ENCODE measurements at regions not wholly inside any gene's neighbourhood (a gene's known extent, or its start where the extent isn't known, plus 50 kb on each side); places are given as distances from the start of the nearest gene placed in this dataset.

DNA sequence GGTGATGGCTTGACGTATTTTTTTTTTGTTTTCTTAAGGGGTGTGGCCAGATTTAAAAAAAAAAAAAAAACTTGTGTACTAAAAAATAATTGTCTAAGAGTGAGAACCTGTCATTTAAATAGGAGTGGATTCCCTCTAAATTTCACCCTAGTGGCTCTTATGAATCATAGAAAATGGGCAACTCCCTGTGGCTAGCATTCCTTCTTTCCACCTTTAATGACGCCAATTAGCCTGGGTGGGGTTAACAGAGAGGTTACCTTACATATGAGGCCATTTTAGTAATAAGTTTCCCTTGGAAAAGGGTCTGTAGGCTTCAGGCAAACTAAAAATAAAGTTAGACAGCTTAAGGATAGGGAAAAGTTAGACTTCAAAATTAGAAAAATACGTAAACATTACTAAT, 223.5 kb upstream of the FAM241A start:
- no peaks in the 10 kb centered on the region for H3K9me3 Mint-ChIP-seq
- no peaks in the 10 kb centered on the region for H3K36me3 Mint-ChIP-seq (ENCODE audit: low read depth)
- H3K4me1 Mint-ChIP-seq, result no peaks in the 10 kb centered on the region
- no peak overlapping the region for H3K9ac ChIP-seq (ENCODE audit: extremely low read depth, low read length, poor library complexity, severe bottlenecking)
- no peaks in the 10 kb centered on the region for H3K27me3 Mint-ChIP-seq (ENCODE audit: insufficient read depth)
- no peak for DNase-seq
- no peak overlapping the region for H3K27ac ChIP-seq (ENCODE audit: low read depth, low read length)
- no peak overlapping the region for H3K4me3 ChIP-seq (ENCODE audit: low read length)
- TF ChIP-seq, protein P1, sequence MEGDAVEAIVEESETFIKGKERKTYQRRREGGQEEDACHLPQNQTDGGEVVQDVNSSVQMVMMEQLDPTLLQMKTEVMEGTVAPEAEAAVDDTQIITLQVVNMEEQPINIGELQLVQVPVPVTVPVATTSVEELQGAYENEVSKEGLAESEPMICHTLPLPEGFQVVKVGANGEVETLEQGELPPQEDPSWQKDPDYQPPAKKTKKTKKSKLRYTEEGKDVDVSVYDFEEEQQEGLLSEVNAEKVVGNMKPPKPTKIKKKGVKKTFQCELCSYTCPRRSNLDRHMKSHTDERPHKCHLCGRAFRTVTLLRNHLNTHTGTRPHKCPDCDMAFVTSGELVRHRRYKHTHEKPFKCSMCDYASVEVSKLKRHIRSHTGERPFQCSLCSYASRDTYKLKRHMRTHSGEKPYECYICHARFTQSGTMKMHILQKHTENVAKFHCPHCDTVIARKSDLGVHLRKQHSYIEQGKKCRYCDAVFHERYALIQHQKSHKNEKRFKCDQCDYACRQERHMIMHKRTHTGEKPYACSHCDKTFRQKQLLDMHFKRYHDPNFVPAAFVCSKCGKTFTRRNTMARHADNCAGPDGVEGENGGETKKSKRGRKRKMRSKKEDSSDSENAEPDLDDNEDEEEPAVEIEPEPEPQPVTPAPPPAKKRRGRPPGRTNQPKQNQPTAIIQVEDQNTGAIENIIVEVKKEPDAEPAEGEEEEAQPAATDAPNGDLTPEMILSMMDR (conservative IDR thresholded peaks at IDR 0.05), result no peak
- H3K9me3 ChIP-seq (ENCODE audit: control insufficient read depth, low read length), result no peaks in the 10 kb centered on the region
- H3K27ac Mint-ChIP-seq, result no peak overlapping the region
- H3K4me3 Mint-ChIP-seq, result no peak overlapping the region
- 83 to 97% methylated on average over 1 to 3 of the region's 3 CpGs for WGBS, 2 experiments (ENCODE audit: insufficient coverage in 1 of 2, insufficient read length in 1 of 2)
- H3K36me3 ChIP-seq (ENCODE audit: control insufficient read depth, insufficient read depth, low read length), result no peaks in the 10 kb centered on the region
- no peaks in the 10 kb centered on the region for H3K27me3 ChIP-seq (ENCODE audit: control insufficient read depth, insufficient read depth, low read length, poor library complexity, severe bottlenecking)
- no peaks in the 10 kb centered on the region for H3K4me1 ChIP-seq (ENCODE audit: control insufficient read depth, insufficient read depth, low read length)

DNA sequence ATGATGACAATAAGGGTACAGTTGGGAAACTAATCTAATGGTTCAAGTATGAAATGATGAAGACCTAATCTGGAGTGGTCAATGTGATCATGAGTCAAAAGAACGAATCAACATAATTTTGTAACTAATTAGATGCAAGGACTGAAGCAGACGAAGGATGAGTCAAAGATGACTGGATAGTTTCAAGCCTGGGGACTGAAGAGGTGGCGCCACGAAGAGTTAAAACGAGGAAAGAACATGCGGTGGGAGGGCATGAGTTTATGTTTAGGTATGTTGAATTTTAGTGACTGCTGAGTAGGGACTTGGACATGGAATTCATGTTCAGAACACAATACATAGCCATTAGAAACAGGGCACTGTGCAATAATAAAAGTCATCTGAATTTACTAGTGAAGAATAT, 221.5 kb upstream of the FAM241A start:
- H3K27me3 ChIP-seq (ENCODE audit: control insufficient read depth, insufficient read depth, low read length, poor library complexity, severe bottlenecking), result no peaks in the 10 kb centered on the region
- Mint-ChIP-seq H3K36me3 (ENCODE audit: low read depth) (no peaks in the 10 kb centered on the region), H3K27ac (no peak overlapping the region), H3K9me3 (no peaks in the 10 kb centered on the region), H3K4me3 (no peak overlapping the region), H3K4me1 (no peaks in the 10 kb centered on the region), H3K27me3 (ENCODE audit: insufficient read depth) (no peaks in the 10 kb centered on the region)
- TF ChIP-seq, protein P1 (conservative IDR thresholded peaks at IDR 0.05), result no peak
- H3K9me3 ChIP-seq (ENCODE audit: control insufficient read depth, low read length), result no peaks in the 10 kb centered on the region
- H3K9ac ChIP-seq (ENCODE audit: extremely low read depth, low read length, poor library complexity, severe bottlenecking), result no peak overlapping the region
- 95 to 96% methylated on average over 2 to 6 of the region's 6 CpGs for WGBS, 2 experiments (ENCODE audit: insufficient coverage in 1 of 2, insufficient read length in 1 of 2)
- no peak for DNase-seq
- H3K4me1 ChIP-seq (ENCODE audit: control insufficient read depth, insufficient read depth, low read length), result no peaks in the 10 kb centered on the region
- H3K27ac ChIP-seq (ENCODE audit: low read depth, low read length), result no peak overlapping the region
- no peaks in the 10 kb centered on the region for H3K36me3 ChIP-seq (ENCODE audit: control insufficient read depth, insufficient read depth, low read length)
- no peak overlapping the region for H3K4me3 ChIP-seq (ENCODE audit: low read length)

DNA sequence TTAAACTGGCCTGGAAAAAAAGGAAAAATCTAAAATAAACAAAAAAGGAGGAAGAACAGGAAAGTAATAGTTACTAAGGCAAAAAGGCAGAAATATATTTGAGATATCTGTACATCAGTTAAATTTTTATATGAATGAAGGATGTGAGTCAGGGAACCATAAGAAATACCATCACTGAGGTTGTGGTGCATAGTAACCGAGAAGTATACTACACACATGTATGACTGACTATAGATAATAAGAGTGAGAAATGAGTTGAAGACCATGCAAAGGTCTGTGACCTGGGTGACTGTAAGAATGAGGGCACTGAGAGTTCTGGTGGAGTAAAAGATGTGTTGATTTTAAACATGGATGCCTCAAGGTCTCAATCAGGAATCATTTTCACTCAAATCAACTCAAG, 220.6 kb upstream of the FAM241A start:
- TF ChIP-seq, protein P1 (conservative IDR thresholded peaks at IDR 0.05), result no peak
- no peak overlapping the region for H3K9ac ChIP-seq (ENCODE audit: extremely low read depth, low read length, poor library complexity, severe bottlenecking)
- no peak overlapping the region for H3K27ac ChIP-seq (ENCODE audit: low read depth, low read length)
- H3K4me1 ChIP-seq (ENCODE audit: control insufficient read depth, insufficient read depth, low read length), result no peaks in the 10 kb centered on the region
- H3K9me3 ChIP-seq (ENCODE audit: control insufficient read depth, low read length), result no peaks in the 10 kb centered on the region
- 100% methylated on average over 1 of the region's 1 CpG for WGBS, 2 experiments (ENCODE audit: insufficient coverage in 1 of 2, insufficient read length in 1 of 2)
- no peaks in the 10 kb centered on the region for H3K36me3 ChIP-seq (ENCODE audit: control insufficient read depth, insufficient read depth, low read length)
- Mint-ChIP-seq H3K4me1 (no peaks in the 10 kb centered on the region), H3K4me3 (no peak overlapping the region), H3K27ac (no peak overlapping the region), H3K9me3 (no peaks in the 10 kb centered on the region), H3K36me3 (ENCODE audit: low read depth) (no peaks in the 10 kb centered on the region), H3K27me3 (ENCODE audit: insufficient read depth) (no peaks in the 10 kb centered on the region)
- H3K4me3 ChIP-seq (ENCODE audit: low read length), result no peak overlapping the region
- DNase-seq, result no peak
- H3K27me3 ChIP-seq (ENCODE audit: control insufficient read depth, insufficient read depth, low read length, poor library complexity, severe bottlenecking), result no peaks in the 10 kb centered on the region
